CD4-positive, alpha-beta T cell (primary cell): ENCODE measurements at regions not wholly inside any gene's neighbourhood (a gene's known extent, or its start where the extent isn't known, plus 50 kb on each side); places are given as distances from the start of the nearest gene placed in this dataset.

Experiments used
- ATAC-seq: fragments of 200-7000 bp; cut with Tn5 transposase; one replicate; pipeline ENCODE4 v1.10.0; 2022; ENCODE audit warnings: mild to moderate bottlenecking; ENCODE audit not compliant: poor library complexity
- CTCF ChIA-PET: fragments of 350-600 bp; sonication (Branson Sonifier 250); formaldehyde crosslinking; loops from one replicate; lab custom pipeline; 2021; ENCODE audit warnings: antibody characterized with exemption, inconsistent platforms; lab: Charles Lee
- POLR2A ChIA-PET: fragments of 350-600 bp; sonication (Branson Sonifier 250); formaldehyde crosslinking; loops from one replicate; lab custom pipeline; 2021; ENCODE audit warnings: antibody characterized with exemption, inconsistent platforms; lab: Charles Lee
- DNase-seq, 14 experiments: peaks; one replicate each; pipeline ENCODE4 v3.0.0-alpha.2; 2013 to 2020; ENCODE audit warnings: mixed read lengths in 2 of 14
- H3K27ac ChIP-seq, 2 donors: one replicate each; pipeline versions ENCODE4 v1.5.1 to v1.7.0; 2013; ENCODE audit warnings: low read length in 2 of 2, low read depth in 1 of 2, mild to moderate bottlenecking in 1 of 2
- H3K27me3 ChIP-seq, 2 experiments: 1 replicate in 1 of 2; 2 replicates in 1 of 2; pipeline versions ENCODE4 v1.6.1 to v1.7.0; 2013; ENCODE audit warnings: low read length in 2 of 2, control low read depth in 1 of 2, mild to moderate bottlenecking in 1 of 2, moderate library complexity in 1 of 2; ENCODE audit not compliant: insufficient read depth in 2 of 2, control insufficient read depth in 1 of 2
- H3K36me3 ChIP-seq: one replicate; pipeline ENCODE4 v1.6.1; 2013; ENCODE audit warnings: low read length, control low read depth; ENCODE audit not compliant: insufficient read depth
- H3K4me1 ChIP-seq: one replicate; pipeline ENCODE4 v1.6.1; 2013; ENCODE audit warnings: low read length, control low read depth; ENCODE audit not compliant: insufficient read depth
- H3K4me3 ChIP-seq: one replicate; pipeline ENCODE4 v1.5.1; 2013; ENCODE audit warnings: mild to moderate bottlenecking, low read length, moderate library complexity
- H3K9me3 ChIP-seq, 2 experiments: 1 replicate in 1 of 2; 2 replicates in 1 of 2; pipeline versions ENCODE4 v1.6.1 to v1.7.0; 2013; ENCODE audit warnings: low read length in 2 of 2, mild to moderate bottlenecking in 2 of 2, control low read depth in 1 of 2, moderate library complexity in 1 of 2; ENCODE audit not compliant: control insufficient read depth in 1 of 2, insufficient read depth in 1 of 2
- H3K27ac Mint-ChIP-seq: one replicate; pipeline ENCODE4 v1.8.0; 2020; ENCODE audit warnings: mixed read lengths
- H3K27me3 Mint-ChIP-seq: one replicate; pipeline ENCODE4 v1.8.0; 2021; ENCODE audit warnings: mixed read lengths
- H3K36me3 Mint-ChIP-seq: one replicate; pipeline ENCODE4 v1.8.0; 2021; ENCODE audit warnings: low read depth, mixed read lengths
- H3K4me1 Mint-ChIP-seq: one replicate; pipeline ENCODE4 v1.8.0; 2021; ENCODE audit warnings: low read depth, mixed read lengths
- H3K4me3 Mint-ChIP-seq: one replicate; pipeline ENCODE4 v1.8.0; 2020; ENCODE audit warnings: mild to moderate bottlenecking, mixed read lengths
- H3K9me3 Mint-ChIP-seq: one replicate; pipeline ENCODE4 v1.8.0; 2020; ENCODE audit warnings: mixed read lengths
- CTCF ChIP-seq: fragments of 200-600 bp; IDR thresholded peaks from one replicate; pipeline ENCODE4 v1.8.0; 2022; ENCODE audit warnings: antibody characterized with exemption, mild to moderate bottlenecking
- intact Hi-C, 2 experiments: fragments of 100-400 bp; cut with DNase I in 1 of 2; cut with micrococcal nuclease in 1 of 2; formaldehyde crosslinking; loops; one replicate each; pipeline versions ENCODE4 v1.15.1 to v1.9.0; 2023 to 2025; cut with DNase I, micrococcal nuclease

DNA sequence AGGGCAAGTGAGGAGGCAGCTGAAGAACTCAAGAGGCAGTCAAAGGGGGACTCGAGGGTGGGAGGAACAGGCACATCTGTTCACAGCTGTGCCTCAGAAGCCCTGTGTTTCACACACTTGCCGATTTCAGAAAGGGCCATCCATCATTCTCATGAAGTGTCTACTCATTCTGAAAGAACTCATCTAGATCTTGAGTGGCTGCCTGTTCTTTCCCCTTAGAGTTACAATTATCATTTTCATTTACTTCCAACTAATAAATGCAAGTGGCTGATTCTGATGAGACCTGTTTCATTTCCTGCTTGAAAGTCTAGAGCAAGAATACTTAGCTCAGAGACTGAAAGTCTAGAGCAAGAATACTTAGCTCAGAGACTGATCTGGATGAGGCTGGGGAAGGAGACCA is 1145.1 kb downstream of the UQCRFS1 start:
- no peaks in the 10 kb centered on the region for H3K4me1 ChIP-seq
- ChIA-PET CTCF (no interaction called here), POLR2A (no interaction called here)
- no peaks in the 10 kb centered on the region for H3K27me3 ChIP-seq
- H3K4me3 ChIP-seq = no peak overlapping the region
- peaks cover 0 to 15% of the 10 kb centered on the region in 2 experiments for H3K9me3 ChIP-seq
- no peaks in the 10 kb centered on the region for H3K36me3 ChIP-seq
- H3K4me1 Mint-ChIP-seq = no peaks in the 10 kb centered on the region
- H3K27ac ChIP-seq = no peak overlapping the region
- no peaks in the 10 kb centered on the region for H3K36me3 Mint-ChIP-seq
- ATAC-seq (no peak), DNase-seq (no peak)
- no peak overlapping the region for H3K4me3 Mint-ChIP-seq
- no peak for TF ChIP-seq CTCF
- no peaks in the 10 kb centered on the region for H3K9me3 Mint-ChIP-seq
- no peak overlapping the region for H3K27ac Mint-ChIP-seq
- no peaks in the 10 kb centered on the region for H3K27me3 Mint-ChIP-seq
- intact Hi-C loops = no loop called here

DNA sequence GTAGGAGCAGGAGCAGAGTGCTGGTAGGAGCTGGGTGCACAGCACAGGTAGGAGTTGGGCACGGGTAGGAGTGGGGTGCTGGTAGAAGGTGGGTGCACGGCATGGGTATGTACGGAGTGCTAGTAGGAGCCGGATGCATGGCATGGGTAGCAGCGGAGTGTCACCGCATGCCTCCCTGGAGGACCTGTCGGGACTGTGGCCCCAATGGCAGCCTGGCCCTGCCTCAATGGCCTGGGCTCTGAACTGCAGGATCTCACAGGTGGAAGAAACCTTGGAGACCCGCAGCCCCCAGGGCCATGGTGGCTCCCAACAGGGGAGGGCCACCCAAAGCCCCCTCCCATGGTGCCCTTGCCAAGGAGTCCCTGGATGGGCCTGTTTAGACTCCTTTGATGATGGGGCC is 1146.0 kb downstream of the UQCRFS1 start:
- POLR2A ChIA-PET = no interaction called here

GRCh38 chr19:28066161-28066560 is 1146.8 kb downstream of the UQCRFS1 start:
- Mint-ChIP-seq H3K4me3 (no peak overlapping the region), H3K36me3 (no peaks in the 10 kb centered on the region), H3K9me3 (no peaks in the 10 kb centered on the region), H3K27ac (no peak overlapping the region), H3K27me3 (no peaks in the 10 kb centered on the region), H3K4me1 (no peaks in the 10 kb centered on the region)
- H3K27me3 ChIP-seq = no peaks in the 10 kb centered on the region
- CTCF ChIA-PET = no interaction called here
- ATAC-seq = no peak
- no peak for DNase-seq
- no peak for TF ChIP-seq CTCF
- intact Hi-C loops = no loop called here
- peaks cover 0 to 18% of the 10 kb centered on the region in 2 experiments for H3K9me3 ChIP-seq
- POLR2A ChIA-PET = no interaction called here
- no peak overlapping the region for H3K27ac ChIP-seq
- H3K4me3 ChIP-seq = no peak overlapping the region
- no peaks in the 10 kb centered on the region for H3K36me3 ChIP-seq
- H3K4me1 ChIP-seq = no peaks in the 10 kb centered on the region

More for the DNA sequence above, 1146.0 kb downstream of the UQCRFS1 start:
- TF ChIP-seq CTCF = no peak
- intact Hi-C loops = no loop called here
- no peaks in the 10 kb centered on the region for H3K27me3 Mint-ChIP-seq
- Histone ChIP-seq H3K4me1 (no peaks in the 10 kb centered on the region), H3K27ac (no peak overlapping the region), H3K9me3 (peaks cover 0 to 18% of the 10 kb centered on the region in 2 experiments), H3K27me3 (no peaks in the 10 kb centered on the region), H3K4me3 (no peak overlapping the region), H3K36me3 (no peaks in the 10 kb centered on the region)
- no peak overlapping the region for H3K4me3 Mint-ChIP-seq
- no peaks in the 10 kb centered on the region for H3K36me3 Mint-ChIP-seq
- ATAC-seq = no peak
- no peaks in the 10 kb centered on the region for H3K9me3 Mint-ChIP-seq
- CTCF ChIA-PET = no interaction called here
- no peak for DNase-seq
- H3K4me1 Mint-ChIP-seq = no peaks in the 10 kb centered on the region
- no peak overlapping the region for H3K27ac Mint-ChIP-seq
